Endothelial cell of umbilical vein (primary cell): ENCODE measurements at regions not wholly inside any gene's neighbourhood (a gene's known extent, or its start where the extent isn't known, plus 50 kb on each side); places are given as distances from the start of the nearest gene placed in this dataset.

Source experiments
- POLR2A ChIP-seq: IDR thresholded peaks from 2 replicates; pipeline ENCODE4 v1.6.1; 2012; ENCODE audit warnings: low read depth, mild to moderate bottlenecking, control low read depth, low read length
- TF ChIP-seq, protein P1 (sequence below), 2 donors: IDR thresholded peaks; 1 replicate in 1 of 2; 2 replicates in 1 of 2; pipeline ENCODE4 v1.5.1; 2011; ENCODE audit warnings: low read length in 2 of 2, mild to moderate bottlenecking in 2 of 2, moderate library complexity in 2 of 2, control low read depth in 1 of 2, inconsistent platforms in 1 of 2, low read depth in 1 of 2; ENCODE audit not compliant: insufficient read depth in 1 of 2; ENCODE audit errors: extremely low read depth in 1 of 2

DNA sequence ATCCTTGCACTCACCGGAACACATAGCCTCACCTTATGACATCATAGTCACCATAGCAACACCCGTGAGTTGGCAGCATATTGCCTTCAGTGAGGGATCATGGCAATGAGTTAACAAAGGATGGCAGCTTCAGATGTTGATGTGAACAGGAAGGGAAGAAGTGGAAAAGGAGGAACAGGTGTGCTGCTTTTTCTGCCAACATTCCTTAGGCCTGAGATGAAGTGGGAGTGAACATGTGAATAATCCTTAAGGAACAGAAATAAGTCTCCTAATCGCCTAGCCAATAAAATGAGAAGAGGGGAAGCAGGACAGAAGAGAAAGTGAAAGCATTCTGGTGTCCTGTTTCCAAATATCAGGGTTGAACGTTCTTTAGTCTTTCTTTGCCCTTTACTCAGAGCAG is 360.0 kb downstream of the BRINP1 start:
- TF ChIP-seq, protein P1, sequence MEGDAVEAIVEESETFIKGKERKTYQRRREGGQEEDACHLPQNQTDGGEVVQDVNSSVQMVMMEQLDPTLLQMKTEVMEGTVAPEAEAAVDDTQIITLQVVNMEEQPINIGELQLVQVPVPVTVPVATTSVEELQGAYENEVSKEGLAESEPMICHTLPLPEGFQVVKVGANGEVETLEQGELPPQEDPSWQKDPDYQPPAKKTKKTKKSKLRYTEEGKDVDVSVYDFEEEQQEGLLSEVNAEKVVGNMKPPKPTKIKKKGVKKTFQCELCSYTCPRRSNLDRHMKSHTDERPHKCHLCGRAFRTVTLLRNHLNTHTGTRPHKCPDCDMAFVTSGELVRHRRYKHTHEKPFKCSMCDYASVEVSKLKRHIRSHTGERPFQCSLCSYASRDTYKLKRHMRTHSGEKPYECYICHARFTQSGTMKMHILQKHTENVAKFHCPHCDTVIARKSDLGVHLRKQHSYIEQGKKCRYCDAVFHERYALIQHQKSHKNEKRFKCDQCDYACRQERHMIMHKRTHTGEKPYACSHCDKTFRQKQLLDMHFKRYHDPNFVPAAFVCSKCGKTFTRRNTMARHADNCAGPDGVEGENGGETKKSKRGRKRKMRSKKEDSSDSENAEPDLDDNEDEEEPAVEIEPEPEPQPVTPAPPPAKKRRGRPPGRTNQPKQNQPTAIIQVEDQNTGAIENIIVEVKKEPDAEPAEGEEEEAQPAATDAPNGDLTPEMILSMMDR (IDR thresholded peaks at IDR 0.05; ENCODE audit: extremely low read depth in 1 of 2, insufficient read depth in 1 of 2, low read depth in 1 of 2, low read length in 2 of 2), result no peak
- no peak for TF ChIP-seq POLR2A
